Neural cell (in vitro differentiated cells): ENCODE measurements at regions not wholly inside any gene's neighbourhood (a gene's known extent, or its start where the extent isn't known, plus 50 kb on each side); places are given as distances from the start of the nearest gene placed in this dataset.

Experiments
- H2AFZ ChIP-seq: fragments of 200-600, 300-800 bp; sonication (generic), shearing (Covaris generic); 2 replicates; pipeline ENCODE4 v1.6.0; 2014; ENCODE audit warnings: low read depth, mild to moderate bottlenecking, antibody characterized with exemption, low read length, moderate library complexity
- H3F3A ChIP-seq: fragments of 200-600 bp; shearing (Covaris generic); 2 replicates; pipeline ENCODE4 v1.6.1; 2016; ENCODE audit warnings: mild to moderate bottlenecking, moderate library complexity, mixed read lengths, antibody characterized with exemption, low read length; ENCODE audit not compliant: insufficient read depth, poor library complexity, severe bottlenecking
- H3K27ac ChIP-seq: fragments of 200-600, 300-800 bp; sonication (generic), shearing (Covaris generic); 2 replicates; pipeline ENCODE4 v1.5.1; 2014; ENCODE audit warnings: mild to moderate bottlenecking, low read length, moderate library complexity
- H3K27me3 ChIP-seq: fragments of 300-800, 200-600 bp; sonication (generic), shearing (Covaris generic); 2 replicates; pipeline ENCODE4 v1.6.0; 2014; ENCODE audit warnings: mild to moderate bottlenecking, low read depth, low read length, moderate library complexity; ENCODE audit not compliant: insufficient read depth
- H3K36me3 ChIP-seq: fragments of 300-800, 200-600 bp; sonication (generic), shearing (Covaris generic); 2 replicates; pipeline ENCODE4 v1.5.1; 2014; ENCODE audit warnings: mild to moderate bottlenecking, antibody characterized with exemption, low read length, moderate library complexity; ENCODE audit not compliant: insufficient read depth
- H3K4me2 ChIP-seq: fragments of 300-800, 200-600 bp; sonication (generic), shearing (Covaris generic); 2 replicates; pipeline ENCODE4 v1.6.0; 2014; ENCODE audit warnings: mild to moderate bottlenecking, low read length
- H3K4me3 ChIP-seq: fragments of 300-800, 200-600 bp; sonication (generic), shearing (Covaris generic); 2 replicates; pipeline ENCODE4 v1.5.1; 2014; ENCODE audit warnings: mild to moderate bottlenecking, low read length, moderate library complexity
- H3K79me2 ChIP-seq: fragments of 200-600 bp; shearing (Covaris generic); replicated peaks from 2 replicates; pipeline ENCODE4 v1.6.0; 2014; ENCODE audit warnings: mild to moderate bottlenecking, low read length, moderate library complexity; ENCODE audit not compliant: insufficient read depth
- H3K9ac ChIP-seq: fragments of 300-800, 200-600 bp; sonication (generic), shearing (Covaris generic); 2 replicates; pipeline ENCODE4 v1.6.1; 2016; ENCODE audit warnings: mild to moderate bottlenecking, low read length, mixed read lengths
- H3K9me2 ChIP-seq: fragments of 200-600 bp; shearing (Covaris generic); 2 replicates; pipeline ENCODE4 v1.6.1; 2016; ENCODE audit warnings: mild to moderate bottlenecking, low read length, mixed read lengths; ENCODE audit not compliant: insufficient read depth
- H3K9me3 ChIP-seq: fragments of 200-600, 300-800 bp; sonication (generic), shearing (Covaris generic); 2 replicates; pipeline ENCODE4 v1.6.1; 2016; ENCODE audit warnings: mild to moderate bottlenecking, mixed run types, low read length, moderate library complexity, mixed read lengths
- H4K20me1 ChIP-seq: fragments of 200-600 bp; shearing (Covaris generic); 2 replicates; pipeline ENCODE4 v1.6.1; 2016; ENCODE audit warnings: mild to moderate bottlenecking, mixed run types; ENCODE audit not compliant: insufficient read depth
- CTCF ChIP-seq: fragments of 450-650 bp; IDR thresholded peaks from 2 replicates; pipeline ENCODE4 v1.5.1; 2014; ENCODE audit warnings: antibody characterized with exemption, mild to moderate bottlenecking, moderate library complexity; ENCODE audit not compliant: poor library complexity, severe bottlenecking
- EP300 ChIP-seq: fragments of 450-650 bp; conservative IDR thresholded peaks from 2 replicates; pipeline ENCODE4 v1.6.1; 2014; ENCODE audit warnings: antibody characterized with exemption, mild to moderate bottlenecking, moderate library complexity; ENCODE audit not compliant: poor library complexity, severe bottlenecking
- EZH2 ChIP-seq: fragments of 200-600, 300-800 bp; shearing (Covaris generic), sonication (generic); IDR thresholded peaks from 2 replicates; pipeline ENCODE4 v1.6.1; 2014; ENCODE audit warnings: antibody characterized with exemption, low read length, borderline replicate concordance, mild to moderate bottlenecking; ENCODE audit not compliant: insufficient read depth, poor library complexity, severe bottlenecking
- MXI1 ChIP-seq: fragments of 450-650 bp; conservative IDR thresholded peaks from 2 replicates; pipeline ENCODE4 v1.6.1; 2014; ENCODE audit warnings: antibody characterized with exemption, mild to moderate bottlenecking; ENCODE audit not compliant: poor library complexity, severe bottlenecking
- POLR2AphosphoS5 ChIP-seq: IDR thresholded peaks from 2 replicates; pipeline ENCODE4 v1.6.1; 2012
- RAD21 ChIP-seq: fragments of 450-650 bp; conservative IDR thresholded peaks from 2 replicates; pipeline ENCODE4 v1.6.1; 2014; ENCODE audit warnings: antibody characterized with exemption, mild to moderate bottlenecking, moderate library complexity
- SMC3 ChIP-seq: fragments of 450-650 bp; conservative IDR thresholded peaks from 2 replicates; pipeline ENCODE4 v1.6.1; 2014; ENCODE audit warnings: antibody characterized with exemption, mild to moderate bottlenecking, moderate library complexity; ENCODE audit not compliant: poor library complexity
- TAF1 ChIP-seq: IDR thresholded peaks from 2 replicates; pipeline ENCODE4 v1.6.1; 2012; ENCODE audit warnings: low read depth
- TF ChIP-seq, protein P1 (sequence below): IDR thresholded peaks from 2 replicates; pipeline ENCODE4 v1.6.1; 2012; ENCODE audit warnings: borderline replicate concordance

DNA sequence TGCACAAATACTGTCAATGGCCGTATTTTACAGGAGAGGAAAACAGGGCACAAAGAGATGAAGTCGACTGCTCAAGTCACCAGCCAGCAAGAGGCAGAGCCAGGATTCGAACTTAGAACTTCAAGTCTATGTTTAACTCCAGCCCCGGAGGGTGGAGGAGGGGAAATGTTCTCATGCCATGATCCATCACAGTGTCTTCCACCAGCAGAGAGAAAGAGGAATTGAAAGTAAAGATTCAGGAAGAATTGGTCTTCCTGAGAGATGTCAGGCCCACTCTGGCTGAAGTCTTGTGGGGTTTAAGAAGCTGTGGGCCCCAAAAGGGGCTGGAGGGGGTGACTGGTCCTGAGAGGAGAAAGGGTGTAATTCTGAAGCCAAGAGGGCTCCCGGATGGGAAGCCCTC is 260.0 kb downstream of the TNS1 start:
- Histone ChIP-seq H3K79me2 (no peaks in the 10 kb centered on the region), H3K27me3 (no peaks in the 10 kb centered on the region), H3K9me2 (no peaks in the 10 kb centered on the region), H3F3A (no peaks in the 10 kb centered on the region), H2AFZ (no peak overlapping the region), H3K9me3 (no peaks in the 10 kb centered on the region), H3K27ac (no peak overlapping the region), H4K20me1 (no peaks in the 10 kb centered on the region), H3K9ac (no peak overlapping the region), H3K4me3 (no peak overlapping the region), H3K36me3 (no peaks in the 10 kb centered on the region), H3K4me2 (no peak overlapping the region)
- no peak for TF ChIP-seq EP300
- TF ChIP-seq SMC3 = no peak
- TF ChIP-seq, protein P1, sequence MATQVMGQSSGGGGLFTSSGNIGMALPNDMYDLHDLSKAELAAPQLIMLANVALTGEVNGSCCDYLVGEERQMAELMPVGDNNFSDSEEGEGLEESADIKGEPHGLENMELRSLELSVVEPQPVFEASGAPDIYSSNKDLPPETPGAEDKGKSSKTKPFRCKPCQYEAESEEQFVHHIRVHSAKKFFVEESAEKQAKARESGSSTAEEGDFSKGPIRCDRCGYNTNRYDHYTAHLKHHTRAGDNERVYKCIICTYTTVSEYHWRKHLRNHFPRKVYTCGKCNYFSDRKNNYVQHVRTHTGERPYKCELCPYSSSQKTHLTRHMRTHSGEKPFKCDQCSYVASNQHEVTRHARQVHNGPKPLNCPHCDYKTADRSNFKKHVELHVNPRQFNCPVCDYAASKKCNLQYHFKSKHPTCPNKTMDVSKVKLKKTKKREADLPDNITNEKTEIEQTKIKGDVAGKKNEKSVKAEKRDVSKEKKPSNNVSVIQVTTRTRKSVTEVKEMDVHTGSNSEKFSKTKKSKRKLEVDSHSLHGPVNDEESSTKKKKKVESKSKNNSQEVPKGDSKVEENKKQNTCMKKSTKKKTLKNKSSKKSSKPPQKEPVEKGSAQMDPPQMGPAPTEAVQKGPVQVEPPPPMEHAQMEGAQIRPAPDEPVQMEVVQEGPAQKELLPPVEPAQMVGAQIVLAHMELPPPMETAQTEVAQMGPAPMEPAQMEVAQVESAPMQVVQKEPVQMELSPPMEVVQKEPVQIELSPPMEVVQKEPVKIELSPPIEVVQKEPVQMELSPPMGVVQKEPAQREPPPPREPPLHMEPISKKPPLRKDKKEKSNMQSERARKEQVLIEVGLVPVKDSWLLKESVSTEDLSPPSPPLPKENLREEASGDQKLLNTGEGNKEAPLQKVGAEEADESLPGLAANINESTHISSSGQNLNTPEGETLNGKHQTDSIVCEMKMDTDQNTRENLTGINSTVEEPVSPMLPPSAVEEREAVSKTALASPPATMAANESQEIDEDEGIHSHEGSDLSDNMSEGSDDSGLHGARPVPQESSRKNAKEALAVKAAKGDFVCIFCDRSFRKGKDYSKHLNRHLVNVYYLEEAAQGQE = no peak
- TF ChIP-seq TAF1 = no peak
- no peak for TF ChIP-seq RAD21
- TF ChIP-seq MXI1 = no peak
- no peak for TF ChIP-seq CTCF
- no peak for TF ChIP-seq EZH2
- TF ChIP-seq POLR2AphosphoS5 = no peak

- no peaks in the 10 kb centered on the region for H3K9me3 ChIP-seq
- H3K27me3 ChIP-seq = no peaks in the 10 kb centered on the region
- no peaks in the 10 kb centered on the region for H3K9me2 ChIP-seq
- H4K20me1 ChIP-seq = no peaks in the 10 kb centered on the region
- H3K79me2 ChIP-seq = no peaks in the 10 kb centered on the region
- H3K36me3 ChIP-seq = no peaks in the 10 kb centered on the region
- no peak overlapping the region for H3K4me2 ChIP-seq
- no peak overlapping the region for H2AFZ ChIP-seq
- TF ChIP-seq MXI1 (no peak), POLR2AphosphoS5 (no peak), SMC3 (no peak), CTCF (no peak), RAD21 (no peak), EP300 (no peak), TAF1 (no peak), EZH2 (no peak)
- TF ChIP-seq, protein P1 = no peak
- H3F3A ChIP-seq = no peaks in the 10 kb centered on the region
- H3K27ac ChIP-seq = no peak overlapping the region
- H3K4me3 ChIP-seq = no peak overlapping the region
- H3K9ac ChIP-seq = no peak overlapping the region
These were observed 260.5 kb downstream of the TNS1 start for GRCh38 chr2:217742276-217742675.
